HCT116 (cell line): ENCODE measurements at regions not wholly inside any gene's neighbourhood (a gene's known extent, or its start where the extent isn't known, plus 50 kb on each side); places are given as distances from the start of the nearest gene placed in this dataset.

Experiments used
- ATAC-seq: fragments of 200-7000 bp; cut with Tn5 transposase; 2 replicates; pipeline ENCODE4 v1.9.1; 2020; ENCODE audit warnings: mild to moderate bottlenecking, moderate library complexity
- BruUV-seq: library from RNA; stranded (reverse); fragments of 400-500 nt; replicated peaks from 2 replicates; lab custom pipeline; 2021; lab: Mats Ljungman, UMichigan
- CTCF ChIA-PET: fragments of 300-600 bp; sonication (Branson Sonifier 250); formaldehyde crosslinking; loops from one replicate; lab custom pipeline; 2021; ENCODE audit warnings: antibody characterized with exemption; lab: Charles Lee
- POLR2A ChIA-PET: fragments of 300-600, 350-600 bp; sonication (Branson Sonifier 250); formaldehyde crosslinking; loops from one replicate; lab custom pipeline; 2021; ENCODE audit warnings: antibody characterized with exemption; lab: Charles Lee
- RAD21 ChIA-PET, 2 experiments: fragments of 300-600 bp; sonication (Branson Sonifier 250); formaldehyde crosslinking; loops; one replicate each; lab custom pipeline; 2023; ENCODE audit warnings: low total read pairs in 2 of 2; ENCODE audit not compliant: uncharacterized antibody in 2 of 2, unreplicated experiment in 2 of 2, low non-redundant PET in 1 of 2; lab: Charles Lee
- DNase-seq: peaks from one replicate; pipeline ENCODE4 v3.0.0-alpha.2; 2010; ENCODE audit warnings: low read depth, low spot score
- H2AFZ ChIP-seq: fragments of 200-600 bp; shearing (Covaris generic), sonication (generic); 2 replicates; pipeline ENCODE4 v1.6.1; 2017; ENCODE audit warnings: low read depth, mixed run types, mixed read lengths, antibody characterized with exemption, low read length; ENCODE audit not compliant: poor library complexity, severe bottlenecking
- H3K27ac ChIP-seq: 2 replicates; pipeline ENCODE4 v1.5.1; 2012; ENCODE audit warnings: low read depth, low read length
- H3K27me3 ChIP-seq: fragments of 200-600 bp; sonication (generic); 2 replicates; pipeline ENCODE4 v1.6.1; 2016; ENCODE audit warnings: mixed run types, low read length, mixed read lengths; ENCODE audit not compliant: insufficient read depth
- H3K36me3 ChIP-seq, 2 experiments: fragments of 200-500 bp in 1 of 2; fragments of 200-600 bp in 1 of 2; sonication (Bioruptor generic) in 1 of 2; sonication (generic) in 1 of 2; 2 replicates each; pipeline versions ENCODE4 v1.5.1 to v1.6.1; 2014 to 2016; ENCODE audit warnings: low read length in 2 of 2, inconsistent platforms in 1 of 2, mixed read lengths in 1 of 2, mixed run types in 1 of 2; ENCODE audit not compliant: insufficient read depth in 2 of 2, control insufficient read depth in 1 of 2
- H3K4me1 ChIP-seq, 2 experiments: fragments of 200-600 bp in 1 of 2; sonication (generic) in 1 of 2; 2 replicates each; pipeline versions ENCODE4 v1.5.1 to v1.6.1; 2012 to 2017; ENCODE audit warnings: low read length in 2 of 2, inconsistent platforms in 1 of 2, mild to moderate bottlenecking in 1 of 2, mixed read lengths in 1 of 2, mixed run types in 1 of 2, moderate library complexity in 1 of 2; ENCODE audit not compliant: insufficient read depth in 2 of 2, control insufficient read depth in 1 of 2
- H3K4me2 ChIP-seq: fragments of 200-600 bp; sonication (generic); 2 replicates; pipeline ENCODE4 v1.6.1; 2017; ENCODE audit warnings: mixed run types, low read length, mixed read lengths
- H3K4me3 ChIP-seq, 2 experiments: fragments of 200-600 bp in 1 of 2; sonication (generic) in 1 of 2; replicated peaks in 1 of 2; 2 replicates each; pipeline ENCODE4 v1.5.1; 2011 to 2016; ENCODE audit warnings: low read length in 2 of 2, control low read depth in 1 of 2, low read depth in 1 of 2, mild to moderate bottlenecking in 1 of 2, mixed read lengths in 1 of 2, mixed run types in 1 of 2
- H3K79me2 ChIP-seq: fragments of 200-600 bp; sonication (generic); 2 replicates; pipeline ENCODE4 v1.6.1; 2017; ENCODE audit warnings: mild to moderate bottlenecking, mixed run types, low read length, moderate library complexity, mixed read lengths; ENCODE audit not compliant: insufficient read depth
- H3K9ac ChIP-seq: fragments of 200-600 bp; sonication (generic); 2 replicates; pipeline ENCODE4 v1.6.1; 2016; ENCODE audit warnings: low read length, mixed read lengths
- H3K9me2 ChIP-seq: fragments of 200-600 bp; sonication (generic), shearing (Covaris generic); 2 replicates; pipeline ENCODE4 v1.6.1; 2017; ENCODE audit warnings: mixed run types, mild to moderate bottlenecking, moderate library complexity; ENCODE audit not compliant: insufficient read depth
- H3K9me3 ChIP-seq, 2 experiments: fragments of 200-500 bp in 1 of 2; fragments of 200-600 bp in 1 of 2; sonication (Bioruptor generic) in 1 of 2; sonication (generic) in 1 of 2; 2 replicates each; pipeline ENCODE4 v1.6.1; 2014 to 2017; ENCODE audit warnings: low read length in 2 of 2, mixed read lengths in 2 of 2, inconsistent platforms in 1 of 2, low read depth in 1 of 2, mild to moderate bottlenecking in 1 of 2, mixed run types in 1 of 2, moderate library complexity in 1 of 2; ENCODE audit not compliant: control insufficient read depth in 1 of 2, insufficient read depth in 1 of 2
- H4K20me1 ChIP-seq: fragments of 200-600 bp; sonication (generic), shearing (Covaris generic); 2 replicates; pipeline ENCODE4 v1.6.1; 2017; ENCODE audit warnings: mixed run types, mild to moderate bottlenecking, moderate library complexity; ENCODE audit not compliant: insufficient read depth
- CBX3 ChIP-seq: IDR thresholded peaks from 2 replicates; pipeline ENCODE4 v1.6.1; 2012; ENCODE audit warnings: low read depth
- ELF1 ChIP-seq: IDR thresholded peaks from 2 replicates; pipeline ENCODE4 v1.6.1; 2012; ENCODE audit warnings: low read depth, borderline replicate concordance
- YY1 ChIP-seq: IDR thresholded peaks from 2 replicates; pipeline ENCODE4 v1.6.1; 2011; ENCODE audit warnings: low read length, low read depth, moderate library complexity, mild to moderate bottlenecking; ENCODE audit not compliant: insufficient replicate concordance; ENCODE audit errors: extremely low read depth
- intact Hi-C: fragments of 100-400 bp; cut with micrococcal nuclease; formaldehyde crosslinking; loops from 2 replicates; pipeline ENCODE4 v1.10.0; 2022
- TF ChIP-seq, protein P1 (sequence below): IDR thresholded peaks from 2 replicates; pipeline ENCODE4 v1.6.1; 2012

DNA sequence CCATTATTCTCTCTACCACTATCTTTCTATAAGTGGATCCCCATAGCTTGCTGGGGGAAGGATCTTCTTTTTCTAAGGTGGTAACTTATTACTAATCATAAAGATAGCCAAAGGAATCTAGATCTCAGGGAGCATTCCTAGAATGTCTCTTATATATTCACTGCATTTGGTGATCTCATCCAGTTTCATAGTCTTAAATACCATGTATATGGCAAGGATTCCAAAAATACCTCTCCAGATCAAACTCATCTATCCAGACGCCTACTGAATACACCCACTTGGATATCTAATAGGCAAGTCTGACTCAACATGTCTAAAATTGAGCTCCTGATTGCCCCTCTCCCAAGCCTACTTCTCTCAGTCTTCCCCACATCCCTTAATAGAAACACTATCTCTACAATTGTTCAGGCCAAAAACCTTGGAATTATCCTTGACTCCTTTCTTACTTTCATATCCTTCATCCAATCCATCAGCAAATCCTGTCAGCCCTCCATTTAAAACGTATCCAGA lies 264.4 kb downstream of the HACE1 start:
- Histone ChIP-seq H3K36me3 (no peaks in the 10 kb centered on the region), H2AFZ (no peak overlapping the region), H3K9me3 (no peaks in the 10 kb centered on the region), H3K9ac (no peak overlapping the region), H3K4me2 (no peak overlapping the region), H3K27me3 (no peaks in the 10 kb centered on the region), H4K20me1 (no peaks in the 10 kb centered on the region), H3K4me1 (no peaks in the 10 kb centered on the region), H3K4me3 (no peak overlapping the region), H3K79me2 (no peaks in the 10 kb centered on the region), H3K9me2 (no peaks in the 10 kb centered on the region), H3K27ac (no peak overlapping the region)
- intact Hi-C loops: no loop called here
- DNase-seq: no peak
- CTCF ChIA-PET: no interaction called here
- BruUV-seq: no TSS peak
- POLR2A ChIA-PET: no interaction called here
- RAD21 ChIA-PET: no interaction called here
- no peak for ATAC-seq
- TF ChIP-seq YY1 (no peak), CBX3 (no peak)
- TF ChIP-seq, protein P1, sequence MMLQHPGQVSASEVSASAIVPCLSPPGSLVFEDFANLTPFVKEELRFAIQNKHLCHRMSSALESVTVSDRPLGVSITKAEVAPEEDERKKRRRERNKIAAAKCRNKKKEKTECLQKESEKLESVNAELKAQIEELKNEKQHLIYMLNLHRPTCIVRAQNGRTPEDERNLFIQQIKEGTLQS: no peak

DNA sequence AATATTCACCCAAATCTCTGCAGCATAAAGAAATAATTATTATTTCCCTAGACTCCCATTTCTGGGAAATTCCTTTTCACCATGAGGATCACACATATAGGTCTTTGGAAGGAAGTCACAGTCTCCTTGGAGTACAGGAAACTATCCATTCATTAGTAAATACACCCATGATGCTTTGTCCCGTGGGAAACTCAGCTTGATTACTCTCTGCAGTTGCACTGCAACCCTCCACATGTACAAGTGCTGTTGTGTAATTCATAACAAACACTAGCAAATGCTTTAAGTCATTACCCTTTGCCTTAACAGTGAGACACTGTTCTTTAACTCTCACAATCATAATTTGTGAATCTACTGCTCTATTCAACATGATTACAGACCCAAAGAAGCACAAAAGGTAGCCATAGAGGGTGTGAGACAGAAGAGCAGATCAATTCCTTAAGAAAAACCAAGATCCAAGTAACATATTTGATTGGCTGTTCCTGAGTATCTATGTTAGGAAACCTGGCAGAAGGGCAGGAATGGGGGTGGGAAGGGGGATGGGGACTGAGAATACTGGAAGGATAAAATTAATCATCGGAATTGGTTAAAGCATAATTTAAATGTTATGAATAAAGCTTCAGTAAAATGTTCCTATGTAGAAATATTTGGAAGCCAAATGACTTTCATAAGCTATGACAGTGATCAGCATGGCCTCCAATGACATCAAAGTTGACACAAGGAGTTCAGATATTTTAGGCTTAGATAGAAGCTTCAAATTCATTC lies 268.0 kb downstream of the HACE1 start:
- Histone ChIP-seq H3K9ac (no peak overlapping the region), H3K4me2 (no peak overlapping the region), H3K4me1 (no peaks in the 10 kb centered on the region), H4K20me1 (no peaks in the 10 kb centered on the region), H3K9me2 (no peaks in the 10 kb centered on the region), H3K36me3 (no peaks in the 10 kb centered on the region), H3K4me3 (no peak overlapping the region), H3K27ac (no peak overlapping the region), H3K79me2 (no peaks in the 10 kb centered on the region), H3K9me3 (no peaks in the 10 kb centered on the region), H3K27me3 (no peaks in the 10 kb centered on the region), H2AFZ (no peak overlapping the region)
- ChIA-PET RAD21 (no interaction called here), CTCF (no interaction called here), POLR2A (no interaction called here)
- intact Hi-C loops: no loop called here
- ATAC-seq (no peak), DNase-seq (no peak)
- BruUV-seq: no TSS peak
- TF ChIP-seq ELF1: no peak
- TF ChIP-seq, protein P1: no peak
